HCT116 (cell line): ENCODE measurements at regions not wholly inside any gene's neighbourhood (a gene's known extent, or its start where the extent isn't known, plus 50 kb on each side); places are given as distances from the start of the nearest gene placed in this dataset.

ENCODE experiments used
- ATF3 ChIP-seq: IDR thresholded peaks from 2 replicates; pipeline ENCODE4 v1.6.1; 2012
- CEBPB ChIP-seq: IDR thresholded peaks from 2 replicates; pipeline ENCODE4 v1.6.1; 2012; ENCODE audit warnings: low read depth
- EZH2 ChIP-seq: fragments of 200-600 bp; sonication (generic); IDR thresholded peaks from 2 replicates; pipeline ENCODE4 v1.6.1; 2017; ENCODE audit warnings: antibody characterized with exemption, mixed run types
- EZH2phosphoT487 ChIP-seq: fragments of 200-600 bp; IDR thresholded peaks from 2 replicates; pipeline ENCODE4 v1.6.1; 2018; ENCODE audit warnings: antibody characterized with exemption, borderline replicate concordance
- POLR2A ChIP-seq: IDR thresholded peaks from 2 replicates; pipeline ENCODE4 v1.7.0; 2011; ENCODE audit warnings: borderline replicate concordance; ENCODE audit not compliant: insufficient read depth, insufficient read length; ENCODE audit errors: extremely low read depth
- POLR2AphosphoS5 ChIP-seq: IDR thresholded peaks from 2 replicates; pipeline ENCODE4 v1.6.1; 2011; ENCODE audit warnings: mild to moderate bottlenecking, low read depth, low read length, moderate library complexity
- RAD21 ChIP-seq: IDR thresholded peaks from 2 replicates; pipeline ENCODE4 v1.6.1; 2012; ENCODE audit warnings: low read depth, mild to moderate bottlenecking
- SRF ChIP-seq: IDR thresholded peaks from 2 replicates; pipeline ENCODE4 v1.6.1; 2012; ENCODE audit warnings: low read depth
- YY1 ChIP-seq: IDR thresholded peaks from 2 replicates; pipeline ENCODE4 v1.6.1; 2011; ENCODE audit warnings: low read length, low read depth, moderate library complexity, mild to moderate bottlenecking; ENCODE audit not compliant: insufficient replicate concordance; ENCODE audit errors: extremely low read depth
- ZFX ChIP-seq: fragments of 450-650 bp; IDR thresholded peaks from 2 replicates; pipeline ENCODE4 v1.6.1; 2017
- ZNF274 ChIP-seq: fragments of 200-500 bp; sonication (Bioruptor generic); IDR thresholded peaks from 2 replicates; pipeline ENCODE4 v1.6.1; 2014; ENCODE audit warnings: mild to moderate bottlenecking, low read depth, low read length, inconsistent platforms
- TF ChIP-seq, protein P1 (sequence below), 3 experiments: fragments of 200-600 bp in 1 of 3; sonication (generic) in 1 of 3; IDR thresholded peaks in 2 of 3; conservative IDR thresholded peaks in 1 of 3; 2 replicates each; pipeline ENCODE4 v1.5.1; 2012 to 2017; ENCODE audit warnings: low read depth in 2 of 3, low read length in 2 of 3, antibody characterized with exemption in 1 of 3, borderline replicate concordance in 1 of 3, control low read depth in 1 of 3, mild to moderate bottlenecking in 1 of 3, mixed read lengths in 1 of 3, mixed run types in 1 of 3, moderate library complexity in 1 of 3; ENCODE audit not compliant: insufficient read depth in 1 of 3
- TF ChIP-seq, protein P2 (sequence below): IDR thresholded peaks from 2 replicates; pipeline ENCODE4 v1.6.1; 2012; ENCODE audit warnings: low read depth
- TF ChIP-seq, protein P3 (sequence below): IDR thresholded peaks from 2 replicates; pipeline ENCODE4 v1.6.1; 2012

DNA sequence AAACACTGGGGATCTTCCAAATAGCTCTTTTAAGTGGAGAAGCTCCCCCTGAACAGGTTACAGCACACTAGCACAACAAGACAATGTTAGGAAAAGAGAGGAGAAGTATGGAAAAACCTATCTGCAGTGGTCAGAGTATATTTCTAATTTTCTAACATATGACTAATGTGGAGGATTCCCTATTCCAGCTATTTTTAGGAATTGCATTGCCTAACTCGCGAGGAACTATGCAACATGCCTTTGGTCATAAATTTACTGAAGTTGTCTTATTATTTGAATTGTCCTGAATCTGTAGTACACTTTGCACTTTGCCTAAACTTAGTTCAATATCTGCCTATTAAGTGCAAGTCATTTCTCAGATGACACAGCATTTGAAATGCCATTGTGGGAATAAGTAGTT, 381.4 kb downstream of the CCDC85A start:
- no peak for TF ChIP-seq YY1
- TF ChIP-seq, protein P1, sequence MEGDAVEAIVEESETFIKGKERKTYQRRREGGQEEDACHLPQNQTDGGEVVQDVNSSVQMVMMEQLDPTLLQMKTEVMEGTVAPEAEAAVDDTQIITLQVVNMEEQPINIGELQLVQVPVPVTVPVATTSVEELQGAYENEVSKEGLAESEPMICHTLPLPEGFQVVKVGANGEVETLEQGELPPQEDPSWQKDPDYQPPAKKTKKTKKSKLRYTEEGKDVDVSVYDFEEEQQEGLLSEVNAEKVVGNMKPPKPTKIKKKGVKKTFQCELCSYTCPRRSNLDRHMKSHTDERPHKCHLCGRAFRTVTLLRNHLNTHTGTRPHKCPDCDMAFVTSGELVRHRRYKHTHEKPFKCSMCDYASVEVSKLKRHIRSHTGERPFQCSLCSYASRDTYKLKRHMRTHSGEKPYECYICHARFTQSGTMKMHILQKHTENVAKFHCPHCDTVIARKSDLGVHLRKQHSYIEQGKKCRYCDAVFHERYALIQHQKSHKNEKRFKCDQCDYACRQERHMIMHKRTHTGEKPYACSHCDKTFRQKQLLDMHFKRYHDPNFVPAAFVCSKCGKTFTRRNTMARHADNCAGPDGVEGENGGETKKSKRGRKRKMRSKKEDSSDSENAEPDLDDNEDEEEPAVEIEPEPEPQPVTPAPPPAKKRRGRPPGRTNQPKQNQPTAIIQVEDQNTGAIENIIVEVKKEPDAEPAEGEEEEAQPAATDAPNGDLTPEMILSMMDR (IDR thresholded peaks at IDR 0.05 in 2 of 3, conservative IDR thresholded peaks at IDR 0.05 in 1 of 3; ENCODE audit: borderline replicate concordance in 1 of 3, insufficient read depth in 1 of 3, low read depth in 2 of 3, low read length in 2 of 3), result no peak
- no peak for TF ChIP-seq POLR2A
- TF ChIP-seq CEBPB, result no peak
- no peak for TF ChIP-seq POLR2AphosphoS5
- no peak for TF ChIP-seq ZNF274
- no peak for TF ChIP-seq EZH2
- TF ChIP-seq, protein P2, sequence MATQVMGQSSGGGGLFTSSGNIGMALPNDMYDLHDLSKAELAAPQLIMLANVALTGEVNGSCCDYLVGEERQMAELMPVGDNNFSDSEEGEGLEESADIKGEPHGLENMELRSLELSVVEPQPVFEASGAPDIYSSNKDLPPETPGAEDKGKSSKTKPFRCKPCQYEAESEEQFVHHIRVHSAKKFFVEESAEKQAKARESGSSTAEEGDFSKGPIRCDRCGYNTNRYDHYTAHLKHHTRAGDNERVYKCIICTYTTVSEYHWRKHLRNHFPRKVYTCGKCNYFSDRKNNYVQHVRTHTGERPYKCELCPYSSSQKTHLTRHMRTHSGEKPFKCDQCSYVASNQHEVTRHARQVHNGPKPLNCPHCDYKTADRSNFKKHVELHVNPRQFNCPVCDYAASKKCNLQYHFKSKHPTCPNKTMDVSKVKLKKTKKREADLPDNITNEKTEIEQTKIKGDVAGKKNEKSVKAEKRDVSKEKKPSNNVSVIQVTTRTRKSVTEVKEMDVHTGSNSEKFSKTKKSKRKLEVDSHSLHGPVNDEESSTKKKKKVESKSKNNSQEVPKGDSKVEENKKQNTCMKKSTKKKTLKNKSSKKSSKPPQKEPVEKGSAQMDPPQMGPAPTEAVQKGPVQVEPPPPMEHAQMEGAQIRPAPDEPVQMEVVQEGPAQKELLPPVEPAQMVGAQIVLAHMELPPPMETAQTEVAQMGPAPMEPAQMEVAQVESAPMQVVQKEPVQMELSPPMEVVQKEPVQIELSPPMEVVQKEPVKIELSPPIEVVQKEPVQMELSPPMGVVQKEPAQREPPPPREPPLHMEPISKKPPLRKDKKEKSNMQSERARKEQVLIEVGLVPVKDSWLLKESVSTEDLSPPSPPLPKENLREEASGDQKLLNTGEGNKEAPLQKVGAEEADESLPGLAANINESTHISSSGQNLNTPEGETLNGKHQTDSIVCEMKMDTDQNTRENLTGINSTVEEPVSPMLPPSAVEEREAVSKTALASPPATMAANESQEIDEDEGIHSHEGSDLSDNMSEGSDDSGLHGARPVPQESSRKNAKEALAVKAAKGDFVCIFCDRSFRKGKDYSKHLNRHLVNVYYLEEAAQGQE, result no peak
- TF ChIP-seq, protein P3, sequence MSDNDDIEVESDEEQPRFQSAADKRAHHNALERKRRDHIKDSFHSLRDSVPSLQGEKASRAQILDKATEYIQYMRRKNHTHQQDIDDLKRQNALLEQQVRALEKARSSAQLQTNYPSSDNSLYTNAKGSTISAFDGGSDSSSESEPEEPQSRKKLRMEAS, result no peak
- TF ChIP-seq EZH2phosphoT487, result no peak
- TF ChIP-seq ZFX, result no peak
- TF ChIP-seq RAD21, result no peak
- no peak for TF ChIP-seq ATF3
- no peak for TF ChIP-seq SRF
